Psoas muscle (tissue), 7 donors: ENCODE measurements at regions not wholly inside any gene's neighbourhood (a gene's known extent, or its start where the extent isn't known, plus 50 kb on each side); places are given as distances from the start of the nearest gene placed in this dataset.

Experiments
- ATAC-seq, 4 donors: fragments of 200-7000 bp; cut with Tn5 transposase; one replicate each; pipeline ENCODE4 v1.9.1; 2020; ENCODE audit warnings: moderate library complexity in 3 of 4, mild to moderate bottlenecking in 2 of 4
- DNase-seq, 2 donors: peaks; one replicate each; pipeline ENCODE4 v3.0.0-alpha.2; 2020
- H3K27ac ChIP-seq: fragments of 200-600 bp; one replicate; pipeline ENCODE4 v1.8.0; 2022
- H3K27me3 ChIP-seq, 3 donors: fragments of 200-600 bp in 1 of 3; one replicate each; pipeline versions ENCODE4 v1.6.1 to v1.8.0; 2013 to 2022; ENCODE audit warnings: low read length in 2 of 3, mild to moderate bottlenecking in 2 of 3, moderate library complexity in 1 of 3; ENCODE audit not compliant: insufficient read depth in 3 of 3
- H3K36me3 ChIP-seq, 2 donors: fragments of 200-600 bp in 1 of 2; one replicate each; pipeline versions ENCODE4 v1.6.1 to v1.8.0; 2013 to 2022; ENCODE audit warnings: low read depth in 1 of 2, mild to moderate bottlenecking in 1 of 2, moderate library complexity in 1 of 2; ENCODE audit not compliant: insufficient read depth in 1 of 2
- H3K4me1 ChIP-seq: fragments of 200-600 bp; one replicate; pipeline ENCODE4 v1.8.0; 2022
- H3K4me3 ChIP-seq: fragments of 200-600 bp; one replicate; pipeline ENCODE4 v1.8.0; 2022; ENCODE audit warnings: mild to moderate bottlenecking
- H3K9me3 ChIP-seq: fragments of 200-600 bp; one replicate; pipeline ENCODE4 v1.8.0; 2022
- CTCF ChIP-seq: fragments of 200-600 bp; IDR thresholded peaks from one replicate; pipeline ENCODE4 v1.8.0; 2022; ENCODE audit warnings: antibody characterized with exemption
- WGBS, 3 donors: extraction: QIAGEN DNeasy Blood & Tissue Kit; methylation state at CpG; one replicate each; pipeline versions ENCODE4 v1.1.6 to v1.1.7; 2013; 5-methylcytosine and 5-hydroxymethylcytosine counted together
- intact Hi-C, 2 donors: fragments of 100-400 bp; cut with DNase I; formaldehyde crosslinking; loops; one replicate each; pipeline versions ENCODE4 v1.11.0 to v1.14.2; 2022
- donor health status: healthy with polysubstance abuse.
- donor health status: DM: no; HTN: no; CAD: no; lungs with moderate emphysema.
- donor health status: Bipolar disorder and iron deficiency.
- donor health status: healthy.
- donor health status: DM: yes; HTN: yes; CAD: no.
- donor health status: DM: no; HTN: no; CAD: no.
- donor health status: DM: yes; HTN: yes; CAD: no.

DNA sequence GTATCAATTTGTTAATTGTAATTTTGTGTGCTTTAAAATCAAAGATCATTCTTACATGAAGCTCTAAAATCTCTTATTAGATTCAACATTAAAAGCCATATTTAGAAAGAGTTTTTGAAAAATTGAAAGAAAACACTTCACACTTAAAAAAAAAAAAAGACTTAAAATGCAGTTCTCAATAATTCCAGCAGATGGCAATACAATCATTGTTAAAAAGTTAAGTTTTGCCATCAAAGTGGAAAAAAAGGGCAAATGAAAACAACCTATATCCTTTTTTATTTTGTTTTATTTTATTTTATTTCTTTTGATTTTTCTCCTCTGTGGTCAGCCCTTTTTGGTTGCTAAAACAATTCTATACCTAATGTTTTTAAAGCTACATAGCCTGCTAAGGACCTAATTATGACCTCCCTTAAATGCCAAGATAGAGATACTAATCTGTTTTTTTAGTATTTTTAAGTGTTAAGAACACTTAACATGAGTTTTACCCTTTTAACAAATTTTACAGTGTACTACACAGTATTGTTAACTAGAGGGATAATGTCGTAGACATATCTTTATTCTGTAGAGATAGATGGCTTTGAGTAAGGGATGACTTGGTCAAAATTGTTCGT, 154.2 kb upstream of the DAB2 start:
- intact Hi-C loops, result loop anchor here (2.0 to 10.0 kb wide), 4 partner anchors 364 to 1298 kb away; partner anchors contain the start of gene FYB1 (in 1 of the 2)

DNA sequence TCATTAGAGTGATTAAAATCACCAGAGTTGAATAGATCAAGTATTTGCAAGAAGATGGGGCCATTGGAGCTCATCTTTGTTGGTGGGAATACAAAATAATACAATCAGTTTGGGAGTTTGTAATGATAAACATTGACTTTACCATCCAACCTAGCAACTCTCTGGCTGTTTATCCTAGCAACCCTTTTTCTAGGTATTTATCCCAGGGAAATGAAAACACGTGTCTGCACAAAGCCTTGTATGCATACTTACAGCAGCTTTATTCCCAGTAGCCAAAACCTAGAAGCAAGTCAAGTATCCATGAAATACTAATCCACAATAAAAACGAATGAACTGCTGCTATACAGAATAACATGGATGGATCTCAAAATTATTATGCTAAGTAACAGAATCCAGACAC, 152.7 kb upstream of the DAB2 start:
- no peak for DNase-seq
- WGBS, 3 donors, result 23 to 29% (median 28%) methylated on average over 2 of the region's 2 CpGs
- no peak overlapping the region for H3K4me3 ChIP-seq
- no peaks in the 10 kb centered on the region for H3K4me1 ChIP-seq
- H3K27me3 ChIP-seq, result no peaks in the 10 kb centered on the region
- no peak overlapping the region for H3K27ac ChIP-seq
- no peak for ATAC-seq
- H3K9me3 ChIP-seq, result no peaks in the 10 kb centered on the region
- H3K36me3 ChIP-seq, result no peaks in the 10 kb centered on the region
- no peak for TF ChIP-seq CTCF
- intact Hi-C loops, result loop anchor here (5.0 to 10.0 kb wide), 2 partner anchors 363 to 1300 kb away; partner anchors contain the start of gene FYB1 (in 1 of the 2)

More for the DNA sequence above, 154.2 kb upstream of the DAB2 start:
- 89 to 98% (median 91%) methylated on average over 2 of the region's 2 CpGs for WGBS, 3 donors
- Histone ChIP-seq H3K27me3 (no peaks in the 10 kb centered on the region), H3K4me3 (no peak overlapping the region), H3K27ac (no peak overlapping the region), H3K4me1 (no peaks in the 10 kb centered on the region), H3K36me3 (no peaks in the 10 kb centered on the region), H3K9me3 (no peaks in the 10 kb centered on the region)
- TF ChIP-seq CTCF, result peak; percentile 79
- DNase-seq (no peak), ATAC-seq (no peak)

GRCh38 chr5:39570403-39571027, 145.7 kb upstream of the DAB2 start:
- TF ChIP-seq CTCF, result peak; percentile 72
- ATAC-seq, result peak in 1 of 4 donors; percentile 57
- H3K4me3 ChIP-seq, result no peak overlapping the region
- no peak for DNase-seq
- no peaks in the 10 kb centered on the region for H3K9me3 ChIP-seq
- H3K27me3 ChIP-seq, result no peaks in the 10 kb centered on the region
- no peaks in the 10 kb centered on the region for H3K36me3 ChIP-seq
- H3K27ac ChIP-seq, result no peak overlapping the region
- intact Hi-C loops, result loop anchor here (5.0 to 10.0 kb wide), 2 partner anchors 193 to 356 kb away; partner anchors contain the start of gene FYB1 (in 1 of the 2)
- WGBS, 3 donors, result 36 to 39% (median 37%) methylated on average over 4 of the region's 4 CpGs
- no peaks in the 10 kb centered on the region for H3K4me1 ChIP-seq

DNA sequence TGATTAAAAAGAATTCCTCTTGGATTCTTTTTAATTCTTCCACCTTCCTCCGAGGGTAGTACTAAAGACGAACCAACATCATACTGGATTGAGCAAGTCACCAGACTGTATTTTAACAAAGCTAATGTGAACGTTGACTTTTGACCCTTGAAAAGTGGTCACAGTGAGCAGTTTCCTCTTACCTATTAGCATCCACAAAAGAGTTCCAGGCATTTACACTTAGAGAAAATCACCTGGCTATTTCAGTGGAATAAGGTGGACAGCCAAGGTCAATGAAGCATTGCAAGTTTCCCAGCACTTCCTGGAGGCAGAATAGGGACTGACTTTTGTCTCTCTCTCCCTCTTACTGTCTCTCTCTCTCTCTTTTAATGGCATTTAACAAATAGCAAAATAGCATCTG, 145.1 kb upstream of the DAB2 start:
- Histone ChIP-seq H3K27ac (no peak overlapping the region), H3K4me1 (no peaks in the 10 kb centered on the region), H3K27me3 (no peaks in the 10 kb centered on the region), H3K9me3 (no peaks in the 10 kb centered on the region), H3K36me3 (no peaks in the 10 kb centered on the region), H3K4me3 (no peak overlapping the region)
- no peak for TF ChIP-seq CTCF
- WGBS, 3 donors, result 42 to 47% (median 46%) methylated on average over 3 of the region's 3 CpGs
- ATAC-seq (no peak), DNase-seq (no peak)
- intact Hi-C loops, result loop anchor here (2.0 to 10.0 kb wide), 3 partner anchors 193 to 355 kb away; partner anchors contain the start of gene FYB1 (in 2 of the 2)
